MG63 (cell line): ENCODE measurements at regions not wholly inside any gene's neighbourhood (a gene's known extent, or its start where the extent isn't known, plus 50 kb on each side); places are given as distances from the start of the nearest gene placed in this dataset.
A peak's percentile ranks its signal among the peaks of the same experiment; 100 is the strongest.
"Not testable (repeated sequence)": the region's sequence is repeated elsewhere in the genome, so short reads cannot be mapped to it uniquely, and the experiment has no call there.

Source experiments
- DNase-seq: peaks from one replicate; pipeline ENCODE4 v3.0.0-alpha.2; 2020
- H3K27me3 ChIP-seq: fragments of 250-450 bp; sonication (Bioruptor Pico); 2 replicates; pipeline ENCODE4 v1.5.1; 2020; ENCODE audit warnings: mild to moderate bottlenecking, moderate library complexity
- H3K36me3 ChIP-seq: fragments of 250-450 bp; sonication (Bioruptor Pico); 2 replicates; pipeline ENCODE4 v1.5.1; 2020; ENCODE audit warnings: mild to moderate bottlenecking, moderate library complexity
- H3K4me3 ChIP-seq: fragments of 250-450 bp; sonication (Bioruptor Pico); 2 replicates; pipeline ENCODE4 v1.5.1; 2020; ENCODE audit warnings: mild to moderate bottlenecking, moderate library complexity
- H3K9me3 ChIP-seq: fragments of 250-450 bp; sonication (Bioruptor Pico); 2 replicates; pipeline ENCODE4 v1.5.1; 2020; ENCODE audit warnings: mild to moderate bottlenecking, moderate library complexity

- no peaks in the 10 kb centered on the region for H3K36me3 ChIP-seq
- DNase-seq: no peak
- no peak overlapping the region for H3K4me3 ChIP-seq
- H3K9me3 ChIP-seq: peaks cover 11% of the 10 kb centered on the region
- no peaks in the 10 kb centered on the region for H3K27me3 ChIP-seq
These were observed 244.2 kb downstream of the RFPL4B start for GRCh38 chr6:112591329-112591728.

- peaks cover 11% of the 10 kb centered on the region for H3K9me3 ChIP-seq
- no peaks in the 10 kb centered on the region for H3K36me3 ChIP-seq
- no peak for DNase-seq
These were observed 245.0 kb downstream of the RFPL4B start for GRCh38 chr6:112592159-112592558.

GRCh38 chr6:112594886-112595594 lies 247.9 kb downstream of the RFPL4B start:
- no peak for DNase-seq
- Histone ChIP-seq H3K9me3 (peaks cover 8% of the 10 kb centered on the region), H3K4me3 (no peak overlapping the region), H3K27me3 (no peaks in the 10 kb centered on the region), H3K36me3 (no peaks in the 10 kb centered on the region)

More at GRCh38 chr6:112592159-112592558, 245.0 kb downstream of the RFPL4B start:
- Histone ChIP-seq H3K4me3 (no peak overlapping the region), H3K27me3 (no peaks in the 10 kb centered on the region)

- H3K9me3 ChIP-seq: peaks cover 8% of the 10 kb centered on the region
- no peaks in the 10 kb centered on the region for H3K36me3 ChIP-seq
- DNase-seq: peak; percentile 20
- H3K27me3 ChIP-seq: no peaks in the 10 kb centered on the region
- H3K4me3 ChIP-seq: no peak overlapping the region
These were observed 248.7 kb downstream of the RFPL4B start for GRCh38 chr6:112595841-112596240.

- no peaks in the 10 kb centered on the region for H3K27me3 ChIP-seq
- H3K4me3 ChIP-seq: no peak overlapping the region
- H3K9me3 ChIP-seq: peaks cover 8% of the 10 kb centered on the region
- no peak for DNase-seq
- no peaks in the 10 kb centered on the region for H3K36me3 ChIP-seq
These were observed 250.0 kb downstream of the RFPL4B start for GRCh38 chr6:112597176-112597575.

GRCh38 chr6:112600168-112600567 lies 253.0 kb downstream of the RFPL4B start:
- Histone ChIP-seq H3K9me3 (no peaks in the 10 kb centered on the region), H3K27me3 (no peaks in the 10 kb centered on the region), H3K4me3 (no peak overlapping the region), H3K36me3 (no peaks in the 10 kb centered on the region)
- no peak for DNase-seq

GRCh38 chr6:112603726-112604125 lies 256.6 kb downstream of the RFPL4B start:
- H3K36me3 ChIP-seq: no peaks in the 10 kb centered on the region
- no peak for DNase-seq
- no peaks in the 10 kb centered on the region for H3K27me3 ChIP-seq
- H3K9me3 ChIP-seq: no peaks in the 10 kb centered on the region
- H3K4me3 ChIP-seq: no peak overlapping the region

GRCh38 chr6:112606656-112607435 lies 259.7 kb downstream of the RFPL4B start:
- no peaks in the 10 kb centered on the region for H3K27me3 ChIP-seq
- peaks cover 4% of the 10 kb centered on the region; the same call in 1 of the 2 replicates for H3K9me3 ChIP-seq
- no peaks in the 10 kb centered on the region for H3K36me3 ChIP-seq
- H3K4me3 ChIP-seq: no peak overlapping the region
- DNase-seq: no peak

- not testable (repeated sequence) for H3K27me3 ChIP-seq, H3K36me3 ChIP-seq, H3K4me3 ChIP-seq, H3K9me3 ChIP-seq, DNase-seq
These were observed 261.8 kb downstream of the RFPL4B start for GRCh38 chr6:112608925-112609324.

GRCh38 chr6:112613410-112613809 lies 266.3 kb downstream of the RFPL4B start:
- Histone ChIP-seq H3K9me3 (peaks cover 4% of the 10 kb centered on the region; the same call in 1 of the 2 replicates), H3K27me3 (no peaks in the 10 kb centered on the region), H3K36me3 (no peaks in the 10 kb centered on the region), H3K4me3 (no peak overlapping the region)
- DNase-seq: no peak

GRCh38 chr6:112618849-112619248 lies 271.7 kb downstream of the RFPL4B start:
- Histone ChIP-seq H3K36me3 (no peaks in the 10 kb centered on the region), H3K27me3 (no peaks in the 10 kb centered on the region), H3K4me3 (no peak overlapping the region), H3K9me3 (no peaks in the 10 kb centered on the region)
- DNase-seq: no peak

- Histone ChIP-seq H3K27me3 (no peaks in the 10 kb centered on the region), H3K4me3 (no peak overlapping the region), H3K9me3 (no peaks in the 10 kb centered on the region), H3K36me3 (no peaks in the 10 kb centered on the region)
- DNase-seq: no peak
These were observed 273.9 kb downstream of the RFPL4B start for GRCh38 chr6:112620812-112621569.

- no peak for DNase-seq
- H3K36me3 ChIP-seq: no peaks in the 10 kb centered on the region
- no peaks in the 10 kb centered on the region for H3K27me3 ChIP-seq
- H3K4me3 ChIP-seq: no peak overlapping the region
- H3K9me3 ChIP-seq: no peaks in the 10 kb centered on the region
These were observed 274.9 kb downstream of the RFPL4B start for GRCh38 chr6:112622036-112622435.

- Histone ChIP-seq H3K9me3 (no peaks in the 10 kb centered on the region), H3K36me3 (no peaks in the 10 kb centered on the region), H3K4me3 (no peak overlapping the region), H3K27me3 (no peaks in the 10 kb centered on the region)
- peak; percentile 8 for DNase-seq
These were observed 279.4 kb downstream of the RFPL4B start for GRCh38 chr6:112626468-112627082.

GRCh38 chr6:112634376-112634775 lies 287.2 kb downstream of the RFPL4B start:
- DNase-seq: no peak
- no peaks in the 10 kb centered on the region for H3K27me3 ChIP-seq
- H3K36me3 ChIP-seq: no peaks in the 10 kb centered on the region
- H3K9me3 ChIP-seq: peaks cover 2% of the 10 kb centered on the region; the same call in 1 of the 2 replicates
- H3K4me3 ChIP-seq: no peak overlapping the region

GRCh38 chr6:112636650-112637262 lies 289.6 kb downstream of the RFPL4B start:
- Histone ChIP-seq H3K36me3 (no peaks in the 10 kb centered on the region), H3K27me3 (no peaks in the 10 kb centered on the region), H3K9me3 (peaks cover 2% of the 10 kb centered on the region; the same call in 1 of the 2 replicates), H3K4me3 (no peak overlapping the region)
- DNase-seq: no peak
